K562 (cell line): ENCODE measurements at regions not wholly inside any gene's neighbourhood (a gene's known extent, or its start where the extent isn't known, plus 50 kb on each side); places are given as distances from the start of the nearest gene placed in this dataset.

Source experiments
- ATAC-seq: fragments of 200-7000 bp; cut with Tn5 transposase; 3 replicates; pipeline ENCODE4 v1.9.1; 2020; ENCODE audit warnings: moderate library complexity
- BruUV-seq: library from RNA; stranded (reverse); fragments of 400-500 nt; replicated peaks from 2 replicates; lab custom pipeline; 2021; lab: Mats Ljungman, UMichigan
- CTCF ChIA-PET: fragments of 300-600 bp; formaldehyde crosslinking; extraction: SDS; loops from one replicate; lab custom pipeline; 2021; ENCODE audit warnings: low intra/inter-chr PET ratio; lab: Yijun Ruan, JAX
- POLR2A ChIA-PET: fragments of 300-600, 350-650 bp; sonication (Branson Sonifier 250); formaldehyde crosslinking; extraction: SDS; loops from one replicate; lab custom pipeline; 2021; ENCODE audit warnings: antibody characterized with exemption, inconsistent platforms; lab: Yijun Ruan, JAX
- DNase-seq, 4 experiments: peaks; one replicate each; pipeline versions ENCODE4 v3.0.0 to v3.0.0-alpha.2; 2011 to 2018; ENCODE audit warnings: low spot score in 3 of 4, mixed read lengths in 3 of 4; ENCODE audit errors: extremely low read depth in 1 of 4
- FAIRE-seq: peaks from 2 replicates; lab custom pipeline; 2011; peaks lifted over from hg19 to GRCh38; lab: Jason Lieb, UNC
- H2AFZ ChIP-seq: 2 replicates; pipeline ENCODE4 v1.6.0; 2011; ENCODE audit warnings: low read depth, low read length, control low read depth, inconsistent platforms
- H3K27ac ChIP-seq: fragments of 200-600 bp; 3 replicates; pipeline ENCODE4 v1.8.0; 2011; ENCODE audit warnings: low read depth, mild to moderate bottlenecking, control low read depth, inconsistent platforms, low read length, moderate library complexity, mixed read lengths; ENCODE audit errors: extremely low read depth
- H3K27me3 ChIP-seq, 2 experiments: fragments of 300-600 bp in 1 of 2; 2 replicates in 1 of 2; 3 replicates in 1 of 2; pipeline versions ENCODE4 v1.6.0 to v1.8.0; 2011; ENCODE audit warnings: inconsistent platforms in 2 of 2, low read length in 2 of 2, mild to moderate bottlenecking in 1 of 2, mixed read lengths in 1 of 2, moderate library complexity in 1 of 2; ENCODE audit not compliant: control insufficient read depth in 2 of 2, insufficient read depth in 2 of 2
- H3K36me3 ChIP-seq: fragments of 300-600 bp; 3 replicates; pipeline ENCODE4 v1.8.0; 2011; ENCODE audit warnings: mild to moderate bottlenecking, low read length, inconsistent platforms; ENCODE audit not compliant: control insufficient read depth, insufficient read depth
- H3K4me1 ChIP-seq, 2 experiments: fragments of 200-600 bp in 1 of 2; replicated peaks in 1 of 2; 2 replicates in 1 of 2; 3 replicates in 1 of 2; pipeline versions ENCODE4 v1.5.1 to v1.8.0; 2011; ENCODE audit warnings: inconsistent platforms in 2 of 2, low read length in 2 of 2, mild to moderate bottlenecking in 1 of 2, mixed read lengths in 1 of 2, moderate library complexity in 1 of 2; ENCODE audit not compliant: control insufficient read depth in 2 of 2, insufficient read depth in 2 of 2
- H3K4me2 ChIP-seq: 2 replicates; pipeline ENCODE4 v1.6.1; 2011; ENCODE audit warnings: low read length, control low read depth, inconsistent platforms, mixed read lengths; ENCODE audit not compliant: insufficient read depth
- H3K4me3 ChIP-seq: fragments of 200-600 bp; sonication (generic), shearing (Covaris generic); 2 replicates; pipeline ENCODE4 v1.5.1; 2016; ENCODE audit warnings: control low read depth, inconsistent platforms
- H3K79me2 ChIP-seq: fragments of 200-600 bp; 3 replicates; pipeline ENCODE4 v1.8.0; 2011; ENCODE audit warnings: low read length, inconsistent platforms; ENCODE audit not compliant: control insufficient read depth, insufficient read depth
- H3K9ac ChIP-seq, 2 experiments: 2 replicates each; pipeline versions ENCODE4 v1.6.0 to v1.6.1; 2011; ENCODE audit warnings: low read depth in 2 of 2, low read length in 2 of 2, control low read depth in 1 of 2, inconsistent platforms in 1 of 2, mild to moderate bottlenecking in 1 of 2, mixed read lengths in 1 of 2; ENCODE audit not compliant: insufficient read depth in 1 of 2
- H3K9me1 ChIP-seq: one replicate; pipeline ENCODE4 v1.6.0; 2011; ENCODE audit warnings: inconsistent platforms, mild to moderate bottlenecking, low read length, moderate library complexity; ENCODE audit not compliant: control insufficient read depth, insufficient read depth
- H3K9me3 ChIP-seq: replicated peaks from 2 replicates; pipeline ENCODE4 v1.5.1; 2011; ENCODE audit warnings: low read depth, low read length, inconsistent platforms; ENCODE audit not compliant: control insufficient read depth, insufficient read depth
- H4K20me1 ChIP-seq: replicated peaks from 2 replicates; pipeline ENCODE4 v1.6.1; 2011; ENCODE audit warnings: low read length, inconsistent platforms, mixed read lengths; ENCODE audit not compliant: control insufficient read depth, insufficient read depth
- ELF2 ChIP-seq: fragments of 250-450 bp; sonication (Bioruptor Pico); IDR thresholded peaks from 2 replicates; pipeline ENCODE4 v1.5.0; 2021; ENCODE audit warnings: mild to moderate bottlenecking
- KDM4B ChIP-seq, 2 experiments: fragments of 450-650 bp in 1 of 2; sonication (generic) in 1 of 2; IDR thresholded peaks; 2 replicates each; pipeline ENCODE4 v1.6.1; 2016 to 2017; ENCODE audit warnings: borderline replicate concordance in 2 of 2, antibody characterized with exemption in 1 of 2, low read depth in 1 of 2, mild to moderate bottlenecking in 1 of 2
- MBD1 ChIP-seq: fragments of 250-450 bp; sonication (Bioruptor Pico); IDR thresholded peaks from 2 replicates; pipeline ENCODE4 v1.8.0; 2022; ENCODE audit warnings: inconsistent platforms
- MED1 ChIP-seq: sonication (generic); formaldehyde crosslinking; IDR thresholded peaks from 2 replicates; pipeline ENCODE4 v1.8.1; 2023; ENCODE audit warnings: missing genetic modification reagents, borderline replicate concordance
- MYC ChIP-seq, 2 experiments: fragments of 250-450 bp in 1 of 2; sonication (Bioruptor Pico) in 1 of 2; IDR thresholded peaks; 2 replicates each; pipeline versions ENCODE4 v1.5.1 to v1.6.1; 2012 to 2021; ENCODE audit warnings: low read depth in 2 of 2, borderline replicate concordance in 1 of 2, improper control_type of control experiment in 1 of 2, low read length in 1 of 2, mild to moderate bottlenecking in 1 of 2, moderate library complexity in 1 of 2
- NBN ChIP-seq: fragments of 450-650 bp; IDR thresholded peaks from 2 replicates; pipeline ENCODE4 v1.6.1; 2016; ENCODE audit warnings: low read depth, mild to moderate bottlenecking
- NCOR1 ChIP-seq: fragments of 450-650 bp; IDR thresholded peaks from 2 replicates; pipeline ENCODE4 v1.6.1; 2016; ENCODE audit warnings: mild to moderate bottlenecking, moderate library complexity
- PYGO2 ChIP-seq: fragments of 450-650 bp; IDR thresholded peaks from 2 replicates; pipeline ENCODE4 v1.6.1; 2016; ENCODE audit warnings: mild to moderate bottlenecking, missing genetic modification characterization, moderate library complexity, missing compliant biosample characterization
- RBM25 ChIP-seq: fragments of 200-400 bp; formaldehyde crosslinking; IDR thresholded peaks from 2 replicates; pipeline ENCODE4 v1.6.1; 2018; ENCODE audit warnings: low read length, low read depth, moderate library complexity; ENCODE audit not compliant: severe bottlenecking
- SAFB2 ChIP-seq: fragments of 200-400 bp; formaldehyde crosslinking; IDR thresholded peaks from 2 replicates; pipeline ENCODE4 v1.6.1; 2018; ENCODE audit warnings: borderline replicate concordance, low read length, low read depth, moderate library complexity; ENCODE audit not compliant: severe bottlenecking
- SMAD3 ChIP-seq: fragments of 450-650 bp; formaldehyde crosslinking; conservative IDR thresholded peaks from 2 replicates; pipeline ENCODE4 v1.4.0; 2020; ENCODE audit warnings: mild to moderate bottlenecking
- SMC3 ChIP-seq: conservative IDR thresholded peaks from 2 replicates; pipeline ENCODE4 v1.6.1; 2011; ENCODE audit warnings: low read depth, low read length, improper control_type of control experiment; ENCODE audit not compliant: insufficient read depth
- TRIM28 ChIP-seq: fragments of 450-650 bp; IDR thresholded peaks from 2 replicates; pipeline ENCODE4 v1.6.1; 2017
- ZNF140 ChIP-seq: fragments of 250-450 bp; sonication (Bioruptor Pico); IDR thresholded peaks from 2 replicates; pipeline ENCODE4 v1.8.0; 2021; ENCODE audit warnings: moderate library complexity, mild to moderate bottlenecking, inconsistent platforms
- ZNF253 ChIP-seq: fragments of 250-450 bp; sonication (Bioruptor Pico); conservative IDR thresholded peaks from 2 replicates; pipeline ENCODE4 v1.6.1; 2021; ENCODE audit warnings: mild to moderate bottlenecking
- ZNF408 ChIP-seq: fragments of 250-450 bp; sonication (Bioruptor Pico); IDR thresholded peaks from 2 replicates; pipeline ENCODE4 v1.4.0; 2020; ENCODE audit warnings: low read depth, mild to moderate bottlenecking, moderate library complexity
- ZNF436 ChIP-seq: fragments of 250-450, 450-650 bp; sonication (Bioruptor Pico); formaldehyde crosslinking; IDR thresholded peaks from 2 replicates; pipeline ENCODE4 v1.7.0; 2020; ENCODE audit warnings: mild to moderate bottlenecking
- WGBS: fragments of 100-300 bp; shearing (Covaris generic); methylation state at CpG from one replicate; pipeline ENCODE4 v1.1.6; 2016; ENCODE audit warnings: low coverage, mixed read lengths; ENCODE audit not compliant: insufficient coverage; ENCODE audit errors: missing lambda C conversion rate; 5-methylcytosine and 5-hydroxymethylcytosine counted together
- in situ Hi-C: fragments of 300-500 bp; cut with MboI; formaldehyde crosslinking; loops from 4 replicates; pipeline ENCODE4 v1.15.0; 2018; ENCODE audit warnings: inconsistent platforms, mixed read lengths
- intact Hi-C: fragments of 100-400 bp; cut with micrococcal nuclease; formaldehyde crosslinking; loops from 2 replicates; pipeline ENCODE4 v1.14.2; 2022
- TF ChIP-seq, protein P1 (sequence below), 3 experiments: fragments of 200-800 bp in 1 of 3; fragments of 250-450 bp in 1 of 3; fragments of 450-650 bp in 1 of 3; sonication (Bioruptor Pico) in 1 of 3; sonication (Bioruptor generic) in 1 of 3; formaldehyde crosslinking in 1 of 3; IDR thresholded peaks; 2 replicates each; pipeline versions ENCODE4 v1.6.1 to v1.8.0; 2016 to 2022; ENCODE audit warnings: mild to moderate bottlenecking in 2 of 3, missing genetic modification characterization in 2 of 3, missing compliant biosample characterization in 1 of 3, moderate library complexity in 1 of 3

DNA sequence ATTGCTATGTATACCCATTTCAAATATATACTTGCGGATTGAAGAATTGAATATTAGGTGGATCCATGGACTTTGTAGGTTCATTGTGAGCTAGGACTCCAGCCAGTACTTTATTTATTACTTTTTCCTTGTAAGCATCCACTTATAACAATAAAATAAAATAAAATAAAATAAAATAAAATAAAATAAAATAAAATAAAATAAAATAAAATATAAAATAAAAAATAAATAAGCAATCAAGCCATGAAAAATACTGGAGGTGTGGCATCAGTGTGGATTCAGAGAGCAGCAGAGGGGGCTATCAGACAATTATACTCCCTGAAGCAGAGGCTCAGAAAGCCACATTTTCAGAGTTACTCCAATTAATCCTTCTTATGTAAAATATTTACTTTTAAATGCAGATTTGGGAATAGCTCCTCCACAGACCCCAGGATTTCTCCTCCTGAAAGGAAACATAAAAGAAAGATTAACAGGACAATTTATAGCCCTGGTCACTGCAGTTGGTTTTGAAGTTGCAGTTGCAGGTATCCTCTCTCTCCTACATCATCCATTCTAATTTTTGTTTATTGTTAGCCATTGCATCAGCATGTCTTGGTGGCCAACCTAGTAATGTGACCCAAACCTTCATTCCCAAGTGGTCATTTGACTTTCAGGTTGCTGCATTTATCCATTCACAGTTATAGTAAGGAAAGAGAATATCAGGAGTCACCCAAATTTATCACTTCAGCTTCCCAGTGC, 2025.2 kb upstream of the IGFBP7 start:
- H3K27ac ChIP-seq: no peak overlapping the region
- BruUV-seq: no TSS peak
- H3K4me2 ChIP-seq: no peak overlapping the region
- intact Hi-C loops (no loop called here), in situ Hi-C loops (no loop called here)
- H3K27me3 ChIP-seq: no peaks in the 10 kb centered on the region
- POLR2A ChIA-PET: no interaction called here
- 0% methylated on average over 1 of the region's 1 CpG for WGBS
- no peak overlapping the region for H2AFZ ChIP-seq
- H3K79me2 ChIP-seq: no peaks in the 10 kb centered on the region
- H3K4me1 ChIP-seq: no peaks in the 10 kb centered on the region
- no peaks in the 10 kb centered on the region for H4K20me1 ChIP-seq
- CTCF ChIA-PET: no interaction called here
- H3K9ac ChIP-seq: no peak overlapping the region
- FAIRE-seq (no peak), ATAC-seq (no peak), DNase-seq (no peak)
- H3K36me3 ChIP-seq: no peaks in the 10 kb centered on the region
- no peaks in the 10 kb centered on the region for H3K9me1 ChIP-seq
- H3K4me3 ChIP-seq: no peak overlapping the region
- H3K9me3 ChIP-seq: peaks cover 2% of the 10 kb centered on the region; the same call in 1 of the 2 replicates
- no peak for TF ChIP-seq MBD1 (CRISPR knock-in tag)
- no peak for TF ChIP-seq RBM25
- no peak for TF ChIP-seq MYC (IDR thresholded peaks at IDR 0.05; ENCODE audit: low read depth, low read length)
- no peak for TF ChIP-seq MYC (CRISPR knock-in tag; IDR thresholded peaks at IDR 0.05; ENCODE audit: borderline replicate concordance, low read depth)
- no peak for TF ChIP-seq NBN
- TF ChIP-seq TRIM28: no peak
- TF ChIP-seq MED1 (CRISPR knock-in tag): no peak
- TF ChIP-seq ELF2 (CRISPR knock-in tag): no peak
- no peak for TF ChIP-seq ZNF253 (CRISPR knock-in tag)
- no peak for TF ChIP-seq ZNF140 (CRISPR knock-in tag)
- no peak for TF ChIP-seq ZNF408 (CRISPR knock-in tag)
- TF ChIP-seq KDM4B (IDR thresholded peaks at IDR 0.05; ENCODE audit: borderline replicate concordance in 2 of 2, low read depth in 1 of 2): no peak
- TF ChIP-seq SAFB2: no peak
- TF ChIP-seq SMAD3 (CRISPR knock-in tag): no peak
- no peak for TF ChIP-seq PYGO2 (tag)
- TF ChIP-seq NCOR1: no peak
- no peak for TF ChIP-seq SMC3
- no peak for TF ChIP-seq ZNF436 (CRISPR knock-in tag)
- TF ChIP-seq, protein P1, sequence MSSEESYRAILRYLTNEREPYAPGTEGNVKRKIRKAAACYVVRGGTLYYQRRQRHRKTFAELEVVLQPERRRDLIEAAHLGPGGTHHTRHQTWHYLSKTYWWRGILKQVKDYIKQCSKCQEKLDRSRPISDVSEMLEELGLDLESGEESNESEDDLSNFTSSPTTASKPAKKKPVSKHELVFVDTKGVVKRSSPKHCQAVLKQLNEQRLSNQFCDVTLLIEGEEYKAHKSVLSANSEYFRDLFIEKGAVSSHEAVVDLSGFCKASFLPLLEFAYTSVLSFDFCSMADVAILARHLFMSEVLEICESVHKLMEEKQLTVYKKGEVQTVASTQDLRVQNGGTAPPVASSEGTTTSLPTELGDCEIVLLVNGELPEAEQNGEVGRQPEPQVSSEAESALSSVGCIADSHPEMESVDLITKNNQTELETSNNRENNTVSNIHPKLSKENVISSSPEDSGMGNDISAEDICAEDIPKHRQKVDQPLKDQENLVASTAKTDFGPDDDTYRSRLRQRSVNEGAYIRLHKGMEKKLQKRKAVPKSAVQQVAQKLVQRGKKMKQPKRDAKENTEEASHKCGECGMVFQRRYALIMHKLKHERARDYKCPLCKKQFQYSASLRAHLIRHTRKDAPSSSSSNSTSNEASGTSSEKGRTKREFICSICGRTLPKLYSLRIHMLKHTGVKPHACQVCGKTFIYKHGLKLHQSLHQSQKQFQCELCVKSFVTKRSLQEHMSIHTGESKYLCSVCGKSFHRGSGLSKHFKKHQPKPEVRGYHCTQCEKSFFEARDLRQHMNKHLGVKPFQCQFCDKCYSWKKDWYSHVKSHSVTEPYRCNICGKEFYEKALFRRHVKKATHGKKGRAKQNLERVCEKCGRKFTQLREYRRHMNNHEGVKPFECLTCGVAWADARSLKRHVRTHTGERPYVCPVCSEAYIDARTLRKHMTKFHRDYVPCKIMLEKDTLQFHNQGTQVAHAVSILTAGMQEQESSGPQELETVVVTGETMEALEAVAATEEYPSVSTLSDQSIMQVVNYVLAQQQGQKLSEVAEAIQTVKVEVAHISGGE (CRISPR knock-in tag; IDR thresholded peaks at IDR 0.05): no peak
